SU-DHL-6 (cell line): ENCODE measurements at regions not wholly inside any gene's neighbourhood (a gene's known extent, or its start where the extent isn't known, plus 50 kb on each side); places are given as distances from the start of the nearest gene placed in this dataset.

ENCODE experiments used
- H2AFZ ChIP-seq: fragments of 200-600 bp; sonication (generic); 2 replicates; pipeline ENCODE4 v1.6.1; 2014; ENCODE audit warnings: low read depth, mild to moderate bottlenecking, moderate library complexity, mixed read lengths, antibody characterized with exemption, low read length; ENCODE audit not compliant: severe bottlenecking
- H3F3A ChIP-seq: fragments of 200-600 bp; shearing (Covaris generic); 2 replicates; pipeline ENCODE4 v1.6.0; 2016; ENCODE audit warnings: antibody characterized with exemption, mild to moderate bottlenecking; ENCODE audit not compliant: insufficient read depth
- H3K27ac ChIP-seq: fragments of 200-600 bp; sonication (generic); 2 replicates; pipeline ENCODE4 v1.5.1; 2016; ENCODE audit warnings: low read depth, mild to moderate bottlenecking, low read length, moderate library complexity, mixed read lengths
- H3K27me3 ChIP-seq: fragments of 200-600 bp; sonication (generic), shearing (Covaris generic); 2 replicates; pipeline ENCODE4 v1.6.0; 2014; ENCODE audit warnings: mild to moderate bottlenecking, low read length
- H3K36me3 ChIP-seq: fragments of 200-600 bp; sonication (generic); 2 replicates; pipeline ENCODE4 v1.6.1; 2014; ENCODE audit warnings: mild to moderate bottlenecking, low read length, mixed read lengths
- H3K4me2 ChIP-seq: fragments of 300-600, 200-600 bp; shearing (Covaris generic), sonication (generic); 2 replicates; pipeline ENCODE4 v1.6.0; 2014; ENCODE audit warnings: low read length, low read depth, mild to moderate bottlenecking; ENCODE audit not compliant: poor library complexity, severe bottlenecking
- H3K4me3 ChIP-seq: fragments of 200-600 bp; sonication (generic); 2 replicates; pipeline ENCODE4 v1.5.1; 2014; ENCODE audit warnings: antibody characterized with exemption, low read length, mild to moderate bottlenecking, mixed read lengths; ENCODE audit not compliant: insufficient read depth, poor library complexity, severe bottlenecking
- H3K79me2 ChIP-seq: fragments of 200-600 bp; sonication (generic); 2 replicates; pipeline ENCODE4 v1.6.1; 2014; ENCODE audit warnings: mild to moderate bottlenecking, low read length, moderate library complexity; ENCODE audit not compliant: insufficient read depth
- H3K9ac ChIP-seq: fragments of 200-600 bp; sonication (generic); 2 replicates; pipeline ENCODE4 v1.7.0; 2014; ENCODE audit warnings: mild to moderate bottlenecking, low read length
- H3K9me2 ChIP-seq: fragments of 200-600 bp; sonication (generic); replicated peaks from 2 replicates; pipeline ENCODE4 v1.6.1; 2014; ENCODE audit warnings: low read length; ENCODE audit not compliant: insufficient read depth
- H3K9me3 ChIP-seq: fragments of 200-600 bp; sonication (generic); 2 replicates; pipeline ENCODE4 v1.6.1; 2014; ENCODE audit warnings: low read length, mixed read lengths; ENCODE audit not compliant: insufficient read depth
- H4K20me1 ChIP-seq: fragments of 200-600 bp; sonication (generic); 2 replicates; pipeline ENCODE4 v1.6.1; 2014; ENCODE audit warnings: low read depth, mild to moderate bottlenecking, antibody characterized with exemption, low read length, moderate library complexity, mixed read lengths
- EZH2phosphoT487 ChIP-seq: fragments of 200-600 bp; sonication (generic), shearing (Covaris generic); conservative IDR thresholded peaks from 2 replicates; pipeline ENCODE4 v1.6.1; 2018; ENCODE audit warnings: mild to moderate bottlenecking, antibody characterized with exemption, low read length, moderate library complexity, mixed read lengths
- TF ChIP-seq, protein P1 (sequence below): fragments of 200-600 bp; sonication (generic); IDR thresholded peaks from one replicate; pipeline ENCODE4 v1.5.1; 2017; ENCODE audit warnings: antibody characterized with exemption, mild to moderate bottlenecking, low read length, moderate library complexity; ENCODE audit not compliant: insufficient read depth, poor library complexity, severe bottlenecking

DNA sequence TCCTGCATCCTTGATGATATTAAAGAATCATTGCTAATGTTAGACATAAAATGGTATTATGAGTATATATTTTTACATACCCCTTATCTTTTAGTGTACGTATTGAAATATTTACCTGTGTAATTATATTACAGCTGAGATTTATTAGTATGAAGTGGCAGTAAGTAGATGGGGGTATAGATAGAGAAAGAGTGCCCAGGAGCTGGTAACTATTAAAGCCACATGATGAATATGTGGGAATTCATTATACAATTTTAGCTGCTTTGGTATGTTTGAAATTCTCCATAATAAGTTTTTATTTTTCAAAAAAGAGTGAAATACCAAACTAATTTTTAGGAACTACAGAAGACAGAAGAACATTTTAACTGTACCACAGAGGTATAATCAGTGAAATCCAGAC lies 339.0 kb downstream of the PLPP3 start:
- Histone ChIP-seq H4K20me1 (no peaks in the 10 kb centered on the region), H3K27ac (no peak overlapping the region), H3K27me3 (no peaks in the 10 kb centered on the region), H3K9me3 (no peaks in the 10 kb centered on the region), H3K4me2 (no peak overlapping the region), H3F3A (no peaks in the 10 kb centered on the region), H3K79me2 (no peaks in the 10 kb centered on the region), H3K9ac (no peak overlapping the region), H3K36me3 (no peaks in the 10 kb centered on the region), H3K4me3 (no peak overlapping the region), H2AFZ (no peak overlapping the region), H3K9me2 (no peaks in the 10 kb centered on the region)
- TF ChIP-seq, protein P1, sequence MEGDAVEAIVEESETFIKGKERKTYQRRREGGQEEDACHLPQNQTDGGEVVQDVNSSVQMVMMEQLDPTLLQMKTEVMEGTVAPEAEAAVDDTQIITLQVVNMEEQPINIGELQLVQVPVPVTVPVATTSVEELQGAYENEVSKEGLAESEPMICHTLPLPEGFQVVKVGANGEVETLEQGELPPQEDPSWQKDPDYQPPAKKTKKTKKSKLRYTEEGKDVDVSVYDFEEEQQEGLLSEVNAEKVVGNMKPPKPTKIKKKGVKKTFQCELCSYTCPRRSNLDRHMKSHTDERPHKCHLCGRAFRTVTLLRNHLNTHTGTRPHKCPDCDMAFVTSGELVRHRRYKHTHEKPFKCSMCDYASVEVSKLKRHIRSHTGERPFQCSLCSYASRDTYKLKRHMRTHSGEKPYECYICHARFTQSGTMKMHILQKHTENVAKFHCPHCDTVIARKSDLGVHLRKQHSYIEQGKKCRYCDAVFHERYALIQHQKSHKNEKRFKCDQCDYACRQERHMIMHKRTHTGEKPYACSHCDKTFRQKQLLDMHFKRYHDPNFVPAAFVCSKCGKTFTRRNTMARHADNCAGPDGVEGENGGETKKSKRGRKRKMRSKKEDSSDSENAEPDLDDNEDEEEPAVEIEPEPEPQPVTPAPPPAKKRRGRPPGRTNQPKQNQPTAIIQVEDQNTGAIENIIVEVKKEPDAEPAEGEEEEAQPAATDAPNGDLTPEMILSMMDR = no peak
- no peak for TF ChIP-seq EZH2phosphoT487

DNA sequence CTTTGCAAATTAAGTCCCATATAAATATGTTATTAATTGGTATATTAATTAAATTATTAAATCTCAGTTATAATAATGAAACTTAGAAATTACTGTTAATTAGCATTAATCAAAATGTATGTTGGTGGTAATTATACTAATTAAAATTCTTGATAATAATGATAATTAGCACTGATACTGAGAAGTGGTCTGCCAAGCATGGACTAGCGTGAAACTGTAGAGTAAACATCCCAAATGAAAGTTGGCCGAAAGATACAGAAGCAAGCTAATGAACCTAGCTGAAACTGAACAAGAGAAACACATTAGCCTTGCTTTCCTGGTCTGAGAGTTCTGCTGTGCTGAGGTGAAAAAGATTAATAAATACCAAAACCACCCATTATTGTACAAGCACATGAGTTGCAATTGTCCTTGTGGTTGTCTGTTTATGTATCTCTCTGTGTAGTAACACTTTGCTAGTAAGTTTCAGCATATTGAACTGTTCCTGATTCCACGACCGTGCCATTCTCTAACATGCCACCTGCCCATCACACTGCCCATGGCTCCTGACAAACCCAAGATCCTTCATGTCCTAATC lies 341.8 kb downstream of the PLPP3 start:
- Histone ChIP-seq H3K9me3 (no peaks in the 10 kb centered on the region), H3K27me3 (no peaks in the 10 kb centered on the region), H3F3A (no peaks in the 10 kb centered on the region)

DNA sequence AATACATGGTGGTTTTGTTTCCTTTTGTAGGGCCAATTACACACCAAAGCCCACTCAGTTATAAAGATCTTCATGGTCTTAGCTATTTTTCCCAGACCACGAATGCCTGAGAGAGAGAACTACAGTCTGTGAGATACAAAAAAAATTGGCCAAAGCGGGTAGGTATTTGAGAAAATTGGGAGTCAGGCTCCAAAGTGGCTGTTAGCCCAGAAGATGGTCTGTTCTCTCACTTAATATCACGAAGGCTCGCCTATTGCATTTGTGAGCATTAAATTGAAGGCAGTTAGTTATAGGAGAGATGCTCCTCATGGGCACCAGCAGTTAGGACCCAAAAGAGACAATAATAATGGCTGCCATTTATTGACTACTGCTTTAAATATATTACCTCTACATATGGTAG lies 342.7 kb downstream of the PLPP3 start:
- Histone ChIP-seq H4K20me1 (no peaks in the 10 kb centered on the region), H3K27me3 (no peaks in the 10 kb centered on the region), H3F3A (no peaks in the 10 kb centered on the region), H3K4me3 (no peak overlapping the region), H3K4me2 (no peak overlapping the region), H3K9me3 (no peaks in the 10 kb centered on the region), H3K27ac (no peak overlapping the region), H3K79me2 (no peaks in the 10 kb centered on the region), H3K36me3 (no peaks in the 10 kb centered on the region), H3K9me2 (no peaks in the 10 kb centered on the region; the same call in 1 of the 2 replicates), H2AFZ (no peak overlapping the region), H3K9ac (no peak overlapping the region)
- TF ChIP-seq EZH2phosphoT487 = no peak
- TF ChIP-seq, protein P1 = no peak

More for the DNA sequence above, 341.8 kb downstream of the PLPP3 start:
- H3K36me3 ChIP-seq = no peaks in the 10 kb centered on the region
- no peak overlapping the region for H3K9ac ChIP-seq
- TF ChIP-seq EZH2phosphoT487 = no peak
- TF ChIP-seq, protein P1 = no peak
- H2AFZ ChIP-seq = no peak overlapping the region
- H4K20me1 ChIP-seq = no peaks in the 10 kb centered on the region
- H3K27ac ChIP-seq = no peak overlapping the region
- no peaks in the 10 kb centered on the region for H3K79me2 ChIP-seq
- no peak overlapping the region for H3K4me3 ChIP-seq
- H3K9me2 ChIP-seq = no peaks in the 10 kb centered on the region; the same call in 1 of the 2 replicates
- no peak overlapping the region for H3K4me2 ChIP-seq
